H9 (cell line): ENCODE measurements at regions not wholly inside any gene's neighbourhood (a gene's known extent, or its start where the extent isn't known, plus 50 kb on each side); places are given as distances from the start of the nearest gene placed in this dataset.

ENCODE experiments used
- DNase-seq: peaks from one replicate; pipeline ENCODE4 v3.0.0-alpha.2; 2017
- H2AFZ ChIP-seq: one replicate; pipeline ENCODE4 v1.6.1; 2013; ENCODE audit warnings: mild to moderate bottlenecking, low read length, control low read depth, moderate library complexity
- H2AK5ac ChIP-seq: 2 replicates; pipeline ENCODE4 v1.6.1; 2013; ENCODE audit warnings: low read length, control low read depth, mixed read lengths; ENCODE audit not compliant: insufficient read length
- H2BK120ac ChIP-seq: one replicate; pipeline ENCODE4 v1.6.1; 2013; ENCODE audit warnings: low read depth, mild to moderate bottlenecking, low read length, control low read depth, inconsistent platforms; ENCODE audit not compliant: poor library complexity, severe bottlenecking
- H2BK12ac ChIP-seq: 2 replicates; pipeline ENCODE4 v1.6.1; 2013; ENCODE audit warnings: low read length, control low read depth, mixed read lengths, low read depth; ENCODE audit not compliant: insufficient read length
- H2BK15ac ChIP-seq: 2 replicates; pipeline ENCODE4 v1.6.1; 2013; ENCODE audit warnings: low read depth, low read length, control low read depth
- H2BK20ac ChIP-seq: one replicate; pipeline ENCODE4 v1.6.1; 2013; ENCODE audit warnings: low read depth, mild to moderate bottlenecking, low read length, control low read depth, inconsistent platforms; ENCODE audit not compliant: poor library complexity, severe bottlenecking
- H2BK5ac ChIP-seq: 2 replicates; pipeline ENCODE4 v1.6.1; 2013; ENCODE audit warnings: low read length, control low read depth, mixed read lengths; ENCODE audit not compliant: insufficient read length
- H3K14ac ChIP-seq: 2 replicates; pipeline ENCODE4 v1.6.1; 2013; ENCODE audit warnings: low read length, control low read depth; ENCODE audit not compliant: insufficient read depth
- H3K18ac ChIP-seq: 2 replicates; pipeline ENCODE4 v1.6.1; 2013; ENCODE audit warnings: low read depth, mild to moderate bottlenecking, mixed read lengths, low read length, control low read depth; ENCODE audit not compliant: insufficient read length
- H3K23ac ChIP-seq: 2 replicates; pipeline ENCODE4 v1.6.1; 2013; ENCODE audit warnings: low read length, control low read depth, mixed read lengths, low read depth; ENCODE audit not compliant: insufficient read length
- H3K23me2 ChIP-seq: 2 replicates; pipeline ENCODE4 v1.6.1; 2013; ENCODE audit warnings: low read depth, mild to moderate bottlenecking, mixed read lengths, low read length, control low read depth; ENCODE audit not compliant: insufficient read length, poor library complexity, severe bottlenecking
- H3K27ac ChIP-seq: 2 replicates; pipeline ENCODE4 v1.5.1; 2013; ENCODE audit warnings: low read length, control low read depth, mixed read lengths, low read depth; ENCODE audit not compliant: insufficient read length
- H3K27me3 ChIP-seq: 2 replicates; pipeline ENCODE4 v1.6.1; 2013; ENCODE audit warnings: low read length, control low read depth, inconsistent platforms; ENCODE audit not compliant: insufficient read depth
- H3K4ac ChIP-seq: 2 replicates; pipeline ENCODE4 v1.6.1; 2013; ENCODE audit warnings: low read depth, mild to moderate bottlenecking, control low read depth, inconsistent platforms, low read length, moderate library complexity
- H3K4me1 ChIP-seq: 2 replicates; pipeline ENCODE4 v1.6.1; 2013; ENCODE audit warnings: low read length, control low read depth, inconsistent platforms; ENCODE audit not compliant: insufficient read depth
- H3K4me2 ChIP-seq: 2 replicates; pipeline ENCODE4 v1.6.1; 2013; ENCODE audit warnings: low read length, control low read depth, mixed read lengths; ENCODE audit not compliant: insufficient read length, insufficient read depth
- H3K56ac ChIP-seq: 2 replicates; pipeline ENCODE4 v1.6.1; 2013; ENCODE audit warnings: low read depth, mild to moderate bottlenecking, mixed read lengths, low read length, control low read depth; ENCODE audit not compliant: insufficient read length
- H3K79me1 ChIP-seq: 2 replicates; pipeline ENCODE4 v1.6.1; 2013; ENCODE audit warnings: low read depth, mild to moderate bottlenecking, moderate library complexity, low read length, control low read depth, inconsistent platforms; ENCODE audit not compliant: insufficient read depth, poor library complexity, severe bottlenecking
- H3K79me2 ChIP-seq: 2 replicates; pipeline ENCODE4 v1.6.1; 2013; ENCODE audit warnings: low read length, control low read depth, inconsistent platforms; ENCODE audit not compliant: insufficient read depth
- H3K9ac ChIP-seq: 2 replicates; pipeline ENCODE4 v1.6.1; 2013; ENCODE audit warnings: low read length, control low read depth, mixed read lengths; ENCODE audit not compliant: insufficient read length; ENCODE audit errors: extremely low read depth
- H3K9me3 ChIP-seq: one replicate; pipeline ENCODE4 v1.6.1; 2013; ENCODE audit warnings: low read depth, low read length, inconsistent platforms; ENCODE audit not compliant: control insufficient read depth
- H3T11ph ChIP-seq: one replicate; pipeline ENCODE4 v1.6.1; 2013; ENCODE audit warnings: mild to moderate bottlenecking, low read length, control low read depth, inconsistent platforms
- H4K20me1 ChIP-seq: one replicate; pipeline ENCODE4 v1.6.1; 2013; ENCODE audit not compliant: control insufficient read depth, insufficient read length, insufficient read depth
- H4K5ac ChIP-seq: 2 replicates; pipeline ENCODE4 v1.6.1; 2013; ENCODE audit warnings: low read depth, mild to moderate bottlenecking, mixed read lengths, low read length, control low read depth; ENCODE audit not compliant: insufficient read length
- H4K8ac ChIP-seq: replicated peaks from 2 replicates; pipeline ENCODE4 v1.6.1; 2013; ENCODE audit warnings: low read length, control low read depth, mixed read lengths, low read depth; ENCODE audit not compliant: insufficient read length
- H4K91ac ChIP-seq: 2 replicates; pipeline ENCODE4 v1.6.1; 2013; ENCODE audit warnings: low read depth, mild to moderate bottlenecking, moderate library complexity, mixed read lengths, low read length, control low read depth; ENCODE audit not compliant: insufficient read length
- H3K27ac Mint-ChIP-seq, 3 experiments: 2 replicates in 2 of 3; 3 replicates in 1 of 3; pipeline ENCODE4 v1.8.0; 2020 to 2021; ENCODE audit warnings: mixed read lengths in 3 of 3, mild to moderate bottlenecking in 1 of 3, moderate library complexity in 1 of 3
- H3K27me3 Mint-ChIP-seq: 2 replicates; pipeline ENCODE4 v1.8.0; 2021; ENCODE audit warnings: low read depth, mild to moderate bottlenecking, moderate library complexity, mixed read lengths
- H3K36me3 Mint-ChIP-seq, 3 experiments: 2 replicates in 2 of 3; 3 replicates in 1 of 3; pipeline ENCODE4 v1.8.0; 2020 to 2021; ENCODE audit warnings: low read depth in 3 of 3, mixed read lengths in 3 of 3; ENCODE audit not compliant: insufficient read depth in 1 of 3
- H3K4me1 Mint-ChIP-seq, 2 experiments: 2 replicates each; pipeline ENCODE4 v1.8.0; 2020; ENCODE audit warnings: mixed read lengths in 2 of 2
- H3K4me3 Mint-ChIP-seq, 2 experiments: 2 replicates in 1 of 2; 3 replicates in 1 of 2; pipeline ENCODE4 v1.8.0; 2020 to 2021; ENCODE audit warnings: mild to moderate bottlenecking in 2 of 2, mixed read lengths in 2 of 2, moderate library complexity in 1 of 2
- H3K9me3 Mint-ChIP-seq, 2 experiments: 2 replicates in 1 of 2; 3 replicates in 1 of 2; pipeline ENCODE4 v1.8.0; 2020; ENCODE audit warnings: mild to moderate bottlenecking in 2 of 2, mixed read lengths in 2 of 2, moderate library complexity in 1 of 2
- CTCF ChIP-seq: fragments of 200-600 bp; sonication (generic); conservative IDR thresholded peaks from 3 replicates; pipeline ENCODE4 v1.8.0; 2021; ENCODE audit warnings: antibody characterized with exemption, mild to moderate bottlenecking
- WGBS: extraction: QIAGEN DNeasy Blood & Tissue Kit; methylation state at CpG from one replicate; pipeline ENCODE4 v1.1.7; 2013; ENCODE audit warnings: missing lambda C conversion rate, low lambda C conversion rate, mixed read lengths; ENCODE audit not compliant: insufficient read length; ENCODE audit errors: extremely low coverage; 5-methylcytosine and 5-hydroxymethylcytosine counted together

GRCh38 chrX:35340465-35340864 lies 397.9 kb downstream of the FAM47B start:
- Mint-ChIP-seq H3K27ac (no peak overlapping the region), H3K4me3 (no peak overlapping the region), H3K27me3 (no peaks in the 10 kb centered on the region), H3K36me3 (no peaks in the 10 kb centered on the region; a peak in 1 of 7 replicates), H3K4me1 (no peaks in the 10 kb centered on the region), H3K9me3 (peaks cover 35 to 53% of the 10 kb centered on the region in 2 experiments)
- no peaks in the 10 kb centered on the region for H3K79me2 ChIP-seq
- no peak overlapping the region for H3K4ac ChIP-seq
- H3K23me2 ChIP-seq = no peaks in the 10 kb centered on the region
- H3K9me3 ChIP-seq = no peaks in the 10 kb centered on the region
- H3K79me1 ChIP-seq = no peaks in the 10 kb centered on the region
- H2AFZ ChIP-seq = no peak overlapping the region
- no peak overlapping the region for H2BK20ac ChIP-seq
- H3K4me1 ChIP-seq = no peaks in the 10 kb centered on the region
- H4K8ac ChIP-seq = no peak overlapping the region
- H3K27me3 ChIP-seq = no peaks in the 10 kb centered on the region
- no peak overlapping the region for H4K91ac ChIP-seq
- no peak overlapping the region for H3K18ac ChIP-seq
- DNase-seq = no peak
- TF ChIP-seq CTCF = no peak
- H4K20me1 ChIP-seq = no peaks in the 10 kb centered on the region
- H3K23ac ChIP-seq = no peak overlapping the region
- no peak overlapping the region for H3K27ac ChIP-seq
- WGBS = no CpG with 5 or more reads among the region's 1 CpG
- H2BK15ac ChIP-seq = no peak overlapping the region
- H3K14ac ChIP-seq = no peak overlapping the region
- no peak overlapping the region for H3K4me2 ChIP-seq
- no peak overlapping the region for H2BK5ac ChIP-seq
- H2AK5ac ChIP-seq = no peak overlapping the region
- no peak overlapping the region for H3K56ac ChIP-seq
- no peak overlapping the region for H3K9ac ChIP-seq
- no peak overlapping the region for H2BK12ac ChIP-seq
- H3T11ph ChIP-seq = no peak overlapping the region
- no peak overlapping the region for H2BK120ac ChIP-seq
- no peak overlapping the region for H4K5ac ChIP-seq
